Stimulated activated CD8-positive, alpha-beta memory T cell treated with anti-CD3 and anti-CD28 coated beads, Interleukin-12 subunit alpha, Interleukin-12 subunit beta, amount 100 ng/mL, for 1 hour (primary cell): ENCODE measurements at regions not wholly inside any gene's neighbourhood (a gene's known extent, or its start where the extent isn't known, plus 50 kb on each side); places are given as distances from the start of the nearest gene placed in this dataset.

Source experiments
- DNase-seq: peaks from one replicate; pipeline ENCODE4 v3.0.0-alpha.2; 2020; ENCODE audit warnings: low read depth

- no peak for DNase-seq
These were observed 300.5 kb downstream of the GRIN2B start for GRCh38 chr12:13680916-13681315.

GRCh38 chr12:13676880-13677279 is 304.5 kb downstream of the GRIN2B start:
- DNase-seq, result no peak

GRCh38 chr12:13670285-13670866 is 311.0 kb downstream of the GRIN2B start:
- DNase-seq, result no peak

- DNase-seq, result no peak
These were observed 312.5 kb downstream of the GRIN2B start for GRCh38 chr12:13668880-13669279.

- DNase-seq, result no peak
These were observed 314.6 kb downstream of the GRIN2B start for GRCh38 chr12:13666806-13667205.

- no peak for DNase-seq
These were observed 320.2 kb downstream of the GRIN2B start for GRCh38 chr12:13661005-13661887.

- DNase-seq, result no peak
These were observed 326.9 kb downstream of the GRIN2B start for GRCh38 chr12:13654456-13654855.

- DNase-seq, result no peak
These were observed 329.3 kb downstream of the GRIN2B start for GRCh38 chr12:13652105-13652504.

- no peak for DNase-seq
These were observed 345.7 kb downstream of the GRIN2B start for GRCh38 chr12:13635709-13636108.

GRCh38 chr12:13631873-13632272 is 349.5 kb downstream of the GRIN2B start:
- no peak for DNase-seq

- no peak for DNase-seq
These were observed 351.0 kb downstream of the GRIN2B start for GRCh38 chr12:13630354-13630753.

- DNase-seq, result no peak
These were observed 353.3 kb downstream of the GRIN2B start for GRCh38 chr12:13628067-13628466.

GRCh38 chr12:13627536-13627935 is 353.9 kb downstream of the GRIN2B start:
- DNase-seq, result no peak

- DNase-seq, result no peak
These were observed 368.1 kb downstream of the GRIN2B start for GRCh38 chr12:13613297-13613696.

- DNase-seq, result no peak
These were observed 371.3 kb downstream of the GRIN2B start for GRCh38 chr12:13609894-13610679.

GRCh38 chr12:13606290-13606689 is 375.1 kb downstream of the GRIN2B start:
- no peak for DNase-seq

GRCh38 chr12:13603953-13604352 is 377.4 kb downstream of the GRIN2B start:
- DNase-seq, result no peak

GRCh38 chr12:13602172-13602571 is 379.2 kb downstream of the GRIN2B start:
- no peak for DNase-seq

- no peak for DNase-seq
These were observed 382.2 kb downstream of the GRIN2B start for GRCh38 chr12:13599176-13599575.

- DNase-seq, result no peak
These were observed 383.6 kb downstream of the GRIN2B start for GRCh38 chr12:13597837-13598236.

- DNase-seq, result no peak
These were observed 384.2 kb downstream of the GRIN2B start for GRCh38 chr12:13597166-13597565.

GRCh38 chr12:13596714-13597113 is 384.7 kb downstream of the GRIN2B start:
- DNase-seq, result no peak
